Spleen (tissue), 11 donors: ENCODE measurements at regions not wholly inside any gene's neighbourhood (a gene's known extent, or its start where the extent isn't known, plus 50 kb on each side); places are given as distances from the start of the nearest gene placed in this dataset.

Source experiments
- DNase-seq: peaks from one replicate; pipeline ENCODE4 v3.0.0-alpha.2; 2020
- H3K27ac ChIP-seq, 8 donors: fragments of 200-600 bp; sonication (generic) in 7 of 8; 1 replicate in 4 of 8; 2 replicates in 4 of 8; pipeline versions ENCODE4 v1.5.0 to v1.8.0; 2016 to 2021; ENCODE audit warnings: inconsistent platforms in 4 of 8, mild to moderate bottlenecking in 4 of 8, moderate library complexity in 1 of 8
- H3K27me3 ChIP-seq, 7 donors: fragments of 200-600 bp; sonication (generic) in 6 of 7; replicated peaks in 1 of 7; 1 replicate in 4 of 7; 2 replicates in 3 of 7; pipeline versions ENCODE4 v1.5.0 to v1.8.0; 2016 to 2021; ENCODE audit warnings: inconsistent platforms in 3 of 7, mild to moderate bottlenecking in 1 of 7
- H3K36me3 ChIP-seq, 6 donors: fragments of 200-600 bp; sonication (generic) in 5 of 6; 1 replicate in 4 of 6; 2 replicates in 2 of 6; pipeline versions ENCODE4 v1.5.0 to v1.8.0; 2016 to 2021; ENCODE audit warnings: inconsistent platforms in 2 of 6
- H3K4me1 ChIP-seq, 6 donors: fragments of 200-600 bp; sonication (generic) in 5 of 6; 1 replicate in 3 of 6; 2 replicates in 3 of 6; pipeline versions ENCODE4 v1.5.0 to v1.8.0; 2016 to 2021; ENCODE audit warnings: inconsistent platforms in 3 of 6
- H3K4me3 ChIP-seq, 8 donors: fragments of 200-600 bp; sonication (generic) in 7 of 8; 1 replicate in 4 of 8; 2 replicates in 4 of 8; pipeline versions ENCODE4 v1.5.0 to v1.8.0; 2016 to 2021; ENCODE audit warnings: inconsistent platforms in 4 of 8, mild to moderate bottlenecking in 4 of 8, moderate library complexity in 2 of 8
- H3K9me3 ChIP-seq, 8 donors: fragments of 200-600 bp; sonication (generic) in 7 of 8; 1 replicate in 4 of 8; 2 replicates in 4 of 8; pipeline versions ENCODE4 v1.5.0 to v1.8.0; 2016 to 2021; ENCODE audit warnings: inconsistent platforms in 4 of 8
- CTCF ChIP-seq, 11 experiments: fragments of 200-600 bp in 7 of 11; fragments of 450-650 bp in 4 of 11; sonication (generic) in 4 of 11; IDR thresholded peaks in 8 of 11; conservative IDR thresholded peaks in 3 of 11; 1 replicate in 7 of 11; 2 replicates in 4 of 11; pipeline versions ENCODE4 v1.4.0 to v1.8.0; 2016 to 2021; ENCODE audit warnings: antibody characterized with exemption in 11 of 11, inconsistent platforms in 4 of 11, mild to moderate bottlenecking in 1 of 11
- POLR2A ChIP-seq, 3 donors: fragments of 450-650 bp; IDR thresholded peaks; one replicate each; pipeline ENCODE4 v1.5.1; 2017; ENCODE audit warnings: antibody characterized with exemption in 3 of 3, mild to moderate bottlenecking in 1 of 3
- POLR2AphosphoS5 ChIP-seq, 3 donors: sonication (generic); formaldehyde crosslinking; IDR thresholded peaks; one replicate each; pipeline ENCODE4 v1.5.1; 2017; ENCODE audit warnings: antibody characterized with exemption in 3 of 3
- WGBS, 5 donors: extraction: QIAGEN DNeasy Blood & Tissue Kit in 3 of 5; methylation state at CpG; one replicate each; pipeline versions ENCODE4 v1.1.5 to v1.1.7; 2013 to 2018; 5-methylcytosine and 5-hydroxymethylcytosine counted together
- intact Hi-C: fragments of 100-400 bp; cut with DNase I; formaldehyde crosslinking; loops from one replicate; pipeline ENCODE4 v1.15.0; 2023; ENCODE audit warnings: low total_unique reads
- donor health status: healthy with polysubstance abuse.
- donor health status: DM: no; HTN: no; CAD: no; lungs with moderate emphysema.
- donor health status: DM: no; HTN: no; CAD: no.
- donor health status: Bipolar disorder and iron deficiency.
- donor health status: healthy.
- donor health status: DM: no; HTN: no; CAD: no.
- donor health status: DM: yes; HTN: yes; CAD: no.

- no peak for TF ChIP-seq POLR2AphosphoS5 (IDR thresholded peaks at IDR 0.05)
- no peak for TF ChIP-seq POLR2A (IDR thresholded peaks at IDR 0.05)
- TF ChIP-seq CTCF (IDR thresholded peaks at IDR 0.05 in 8 of 11, conservative IDR thresholded peaks at IDR 0.05 in 3 of 11), result no peak
- no peaks in the 10 kb centered on the region for H3K27me3 ChIP-seq
- WGBS, 5 donors, result 75 to 89% (median 78%) methylated on average over 3 of the region's 3 CpGs
- H3K9me3 ChIP-seq, result no peaks in the 10 kb centered on the region
- H3K36me3 ChIP-seq, result no peaks in the 10 kb centered on the region
- DNase-seq, result no peak
- H3K4me1 ChIP-seq, result no peaks in the 10 kb centered on the region
- intact Hi-C loops, result no loop called here
- no peak overlapping the region for H3K27ac ChIP-seq
- H3K4me3 ChIP-seq, result no peak overlapping the region
These were observed 101.7 kb upstream of the SASH1 start for GRCh38 chr6:148240861-148241477.

GRCh38 chr6:148242180-148242579 lies 100.5 kb upstream of the SASH1 start:
- no peak for TF ChIP-seq POLR2A (IDR thresholded peaks at IDR 0.05)
- TF ChIP-seq POLR2AphosphoS5 (IDR thresholded peaks at IDR 0.05), result no peak
- no peak for TF ChIP-seq CTCF (IDR thresholded peaks at IDR 0.05 in 8 of 11, conservative IDR thresholded peaks at IDR 0.05 in 3 of 11)
- WGBS, 5 donors, result 80 to 95% (median 88%) methylated on average over 4 of the region's 4 CpGs

GRCh38 chr6:148244217-148244935 lies 98.3 kb upstream of the SASH1 start:
- Histone ChIP-seq H3K4me3 (no peak overlapping the region), H3K27me3 (no peaks in the 10 kb centered on the region), H3K27ac (no peak overlapping the region), H3K36me3 (no peaks in the 10 kb centered on the region), H3K9me3 (no peaks in the 10 kb centered on the region), H3K4me1 (no peaks in the 10 kb centered on the region)
- intact Hi-C loops, result no loop called here
- TF ChIP-seq POLR2AphosphoS5 (IDR thresholded peaks at IDR 0.05) (no peak), POLR2A (IDR thresholded peaks at IDR 0.05) (no peak), CTCF (IDR thresholded peaks at IDR 0.05 in 8 of 11, conservative IDR thresholded peaks at IDR 0.05 in 3 of 11) (no peak)
- DNase-seq, result no peak
- WGBS, 5 donors, result 74 to 89% (median 85%) methylated on average over 10 of the region's 10 CpGs

More at GRCh38 chr6:148242180-148242579, 100.5 kb upstream of the SASH1 start:
- no peak for DNase-seq
- Histone ChIP-seq H3K36me3 (no peaks in the 10 kb centered on the region), H3K27ac (no peak overlapping the region), H3K4me3 (no peak overlapping the region), H3K9me3 (no peaks in the 10 kb centered on the region), H3K27me3 (no peaks in the 10 kb centered on the region), H3K4me1 (no peaks in the 10 kb centered on the region)
- intact Hi-C loops, result no loop called here

- H3K4me3 ChIP-seq, result no peak overlapping the region
- TF ChIP-seq POLR2AphosphoS5 (IDR thresholded peaks at IDR 0.05) (no peak), CTCF (IDR thresholded peaks at IDR 0.05 in 8 of 11, conservative IDR thresholded peaks at IDR 0.05 in 3 of 11) (no peak), POLR2A (IDR thresholded peaks at IDR 0.05) (no peak)
- DNase-seq, result no peak
- no peaks in the 10 kb centered on the region for H3K4me1 ChIP-seq
- H3K36me3 ChIP-seq, result no peaks in the 10 kb centered on the region
- no peak overlapping the region for H3K27ac ChIP-seq
- H3K9me3 ChIP-seq, result no peaks in the 10 kb centered on the region
- WGBS, 5 donors, result 86 to 92% (median 88%) methylated on average over 6 of the region's 6 CpGs
- intact Hi-C loops, result no loop called here
- H3K27me3 ChIP-seq, result no peaks in the 10 kb centered on the region
These were observed 95.1 kb upstream of the SASH1 start for GRCh38 chr6:148247386-148248063.
